SK-N-SH treated with all-trans-retinoic acid at 6 μM for 48 hours (cell line): ENCODE measurements at regions not wholly inside any gene's neighbourhood (a gene's known extent, or its start where the extent isn't known, plus 50 kb on each side); places are given as distances from the start of the nearest gene placed in this dataset.
A peak's percentile ranks its signal among the peaks of the same experiment; 100 is the strongest.

Experiments
- ATAC-seq: fragments of 200-7000 bp; cut with Tn5 transposase; 3 replicates; pipeline ENCODE4 v1.9.1; 2020; ENCODE audit warnings: mild to moderate bottlenecking, moderate library complexity
- ARNTL ChIP-seq: fragments of 450-650 bp; formaldehyde crosslinking; IDR thresholded peaks from 2 replicates; pipeline ENCODE4 v1.5.0; 2020; ENCODE audit warnings: low read depth, mild to moderate bottlenecking, moderate library complexity, borderline replicate concordance
- BACH2 ChIP-seq: fragments of 250-450 bp; sonication (Bioruptor Pico); IDR thresholded peaks from 2 replicates; pipeline ENCODE4 v1.9.0; 2021; ENCODE audit warnings: mild to moderate bottlenecking, borderline replicate concordance
- CREB5 ChIP-seq: fragments of 250-450 bp; sonication (Bioruptor Pico); IDR thresholded peaks from 2 replicates; pipeline ENCODE4 v1.5.1; 2020; ENCODE audit warnings: low read depth, mild to moderate bottlenecking, moderate library complexity
- CSDC2 ChIP-seq: fragments of 250-450 bp; sonication (Bioruptor Pico); IDR thresholded peaks from 2 replicates; pipeline ENCODE4 v1.5.0; 2020; ENCODE audit warnings: mild to moderate bottlenecking, moderate library complexity
- CSRNP3 ChIP-seq: fragments of 250-450 bp; sonication (Bioruptor Pico); IDR thresholded peaks from 2 replicates; pipeline ENCODE4 v1.5.1; 2021; ENCODE audit warnings: mild to moderate bottlenecking, moderate library complexity
- ESRRG ChIP-seq: fragments of 250-450 bp; sonication (Bioruptor Pico); IDR thresholded peaks from 2 replicates; pipeline ENCODE4 v1.6.1; 2021; ENCODE audit warnings: mild to moderate bottlenecking
- GLIS3 ChIP-seq: fragments of 250-450 bp; sonication (Bioruptor Pico); IDR thresholded peaks from 2 replicates; pipeline ENCODE4 v1.5.0; 2020; ENCODE audit warnings: mild to moderate bottlenecking, moderate library complexity
- ISL1 ChIP-seq: fragments of 250-450 bp; sonication (Bioruptor Pico); IDR thresholded peaks from 2 replicates; pipeline ENCODE4 v2.1.2; 2022; ENCODE audit warnings: mild to moderate bottlenecking, moderate library complexity
- OSR1 ChIP-seq: fragments of 250-450 bp; sonication (Bioruptor Pico); IDR thresholded peaks from 2 replicates; pipeline ENCODE4 v1.8.0; 2022; ENCODE audit warnings: moderate library complexity, mild to moderate bottlenecking, inconsistent platforms
- PATZ1 ChIP-seq: fragments of 250-450 bp; sonication (Bioruptor Pico); IDR thresholded peaks from 2 replicates; pipeline ENCODE4 v1.8.0; 2020; ENCODE audit warnings: mild to moderate bottlenecking, moderate library complexity, borderline replicate concordance
- POU6F1 ChIP-seq: fragments of 250-450 bp; sonication (Bioruptor Pico); IDR thresholded peaks from 2 replicates; pipeline ENCODE4 v1.8.0; 2021; ENCODE audit warnings: low read depth, mild to moderate bottlenecking, moderate library complexity, borderline replicate concordance
- PPARA ChIP-seq: fragments of 250-450 bp; sonication (Bioruptor Pico); IDR thresholded peaks from 2 replicates; pipeline ENCODE4 v1.5.0; 2020; ENCODE audit warnings: mild to moderate bottlenecking, borderline replicate concordance
- RARB ChIP-seq: fragments of 250-450 bp; sonication (Bioruptor Pico); IDR thresholded peaks from 2 replicates; pipeline ENCODE4 v1.8.0; 2021; ENCODE audit warnings: mild to moderate bottlenecking, moderate library complexity
- SNAI2 ChIP-seq: fragments of 250-450 bp; sonication (Bioruptor Pico); IDR thresholded peaks from 2 replicates; pipeline ENCODE4 v1.5.0; 2020; ENCODE audit warnings: mild to moderate bottlenecking, moderate library complexity
- TCF4 ChIP-seq: fragments of 250-450 bp; sonication (Bioruptor Pico); IDR thresholded peaks from 2 replicates; pipeline ENCODE4 v1.8.0; 2021; ENCODE audit warnings: mild to moderate bottlenecking, moderate library complexity, borderline replicate concordance
- TOX ChIP-seq: fragments of 250-450 bp; sonication (Bioruptor Pico); IDR thresholded peaks from 2 replicates; pipeline ENCODE4 v1.8.0; 2021; ENCODE audit warnings: mild to moderate bottlenecking, moderate library complexity, borderline replicate concordance
- TSHZ2 ChIP-seq: fragments of 250-450 bp; sonication (Bioruptor Pico); IDR thresholded peaks from 2 replicates; pipeline ENCODE4 v1.5.0; 2020; ENCODE audit warnings: mild to moderate bottlenecking, moderate library complexity
- ZC3H10 ChIP-seq: fragments of 250-450 bp; sonication (Bioruptor Pico); IDR thresholded peaks from 2 replicates; pipeline ENCODE4 v1.5.1; 2021; ENCODE audit warnings: mild to moderate bottlenecking, moderate library complexity
- ZFP3 ChIP-seq: fragments of 250-450 bp; sonication (Bioruptor Pico); IDR thresholded peaks from 2 replicates; pipeline ENCODE4 v1.5.0; 2020; ENCODE audit warnings: mild to moderate bottlenecking, moderate library complexity
- ZFP30 ChIP-seq: fragments of 450-650 bp; formaldehyde crosslinking; IDR thresholded peaks from 2 replicates; pipeline ENCODE4 v1.5.0; 2022; ENCODE audit warnings: mild to moderate bottlenecking, moderate library complexity
- ZNF565 ChIP-seq: fragments of 450-650 bp; formaldehyde crosslinking; conservative IDR thresholded peaks from 2 replicates; pipeline ENCODE4 v1.5.0; 2020; ENCODE audit warnings: low read depth, mild to moderate bottlenecking, moderate library complexity
- ZNF70 ChIP-seq: fragments of 450-650 bp; formaldehyde crosslinking; IDR thresholded peaks from 2 replicates; pipeline ENCODE4 v1.5.0; 2020; ENCODE audit warnings: mild to moderate bottlenecking, moderate library complexity
- ZNF8 ChIP-seq: fragments of 450-650 bp; formaldehyde crosslinking; IDR thresholded peaks from 2 replicates; pipeline ENCODE4 v1.5.0; 2020; ENCODE audit warnings: mild to moderate bottlenecking, moderate library complexity

GRCh38 chr17:63370696-63371095, 75.4 kb downstream of the CYB561 start (continued):
- TF ChIP-seq POU6F1 (CRISPR knock-in tag) (no peak), ZNF70 (CRISPR knock-in tag) (no peak), ESRRG (CRISPR knock-in tag) (no peak), ZFP30 (no peak), CREB5 (CRISPR knock-in tag) (no peak), PATZ1 (CRISPR knock-in tag) (no peak)

- TF ChIP-seq ZNF565 (CRISPR knock-in tag) (no peak), OSR1 (no peak), ISL1 (CRISPR knock-in tag) (no peak)
Measured at GRCh38 chr17:63376949-63377348, 69.2 kb downstream of the CYB561 start.

GRCh38 chr17:63378411-63379375, 67.4 kb downstream of the CYB561 start:
- peak; percentile 50; the same call in 2 of the 3 replicates for ATAC-seq
- peak; percentile 68; the same call in 1 of the 2 replicates for TF ChIP-seq RARB (CRISPR knock-in tag)
- TF ChIP-seq GLIS3 (CRISPR knock-in tag), result peak; percentile 95
- TF ChIP-seq ZNF565 (CRISPR knock-in tag), result no peak; the same call in 1 of the 2 replicates
- TF ChIP-seq OSR1, result no peak
- TF ChIP-seq CSRNP3, result peak; percentile 98
- TF ChIP-seq PPARA, result 0 out of 2 replicates have a peak, but pooled peaks have one; percentile 43
- TF ChIP-seq CREB5 (CRISPR knock-in tag), result peak; percentile 80
- peak; percentile 84; the same call in 1 of the 2 replicates for TF ChIP-seq ESRRG (CRISPR knock-in tag)
- peak; percentile 92 for TF ChIP-seq SNAI2 (CRISPR knock-in tag)
- no peak; the same call in none of the 2 replicates for TF ChIP-seq BACH2
- TF ChIP-seq ZFP30, result peak; percentile 31; the same call in 1 of the 2 replicates
- 0 out of 2 replicates have a peak, but pooled peaks have one; percentile 29 for TF ChIP-seq ZC3H10 (CRISPR knock-in tag)
- no peak; the same call in 1 of the 2 replicates for TF ChIP-seq ARNTL (CRISPR knock-in tag)
- TF ChIP-seq TSHZ2 (CRISPR knock-in tag), result peak; percentile 99
- TF ChIP-seq CSDC2 (CRISPR knock-in tag), result peak; percentile 83; the same call in 1 of the 2 replicates
- TF ChIP-seq ZFP3, result peak; percentile 63; the same call in 1 of the 2 replicates
- peak; percentile 76 for TF ChIP-seq ZNF70 (CRISPR knock-in tag)
- TF ChIP-seq TOX, result no peak
- TF ChIP-seq ZNF8 (CRISPR knock-in tag), result peak; percentile 75
- peak; percentile 100 for TF ChIP-seq TCF4 (CRISPR knock-in tag)
- TF ChIP-seq POU6F1 (CRISPR knock-in tag), result peak; percentile 42; the same call in 1 of the 2 replicates
- TF ChIP-seq ISL1 (CRISPR knock-in tag), result peak; percentile 96

More at GRCh38 chr17:63376949-63377348, 69.2 kb downstream of the CYB561 start:
- no peak for ATAC-seq
